ENCODE measurements at regions not wholly inside any gene's neighbourhood (a gene's known extent, or its start where the extent isn't known, plus 50 kb on each side); places are given as distances from the start of the nearest gene placed in this dataset.

- TF ChIP-seq POLR2A (IDR thresholded peaks at IDR 0.05) (no peak), CTCF (IDR thresholded peaks at IDR 0.05) (no peak)
Measured at GRCh38 chr6:18532139-18532538, 145.0 kb downstream of the RNF144B start.
